ENCODE measurements at regions not wholly inside any gene's neighbourhood (a gene's known extent, or its start where the extent isn't known, plus 50 kb on each side); places are given as distances from the start of the nearest gene placed in this dataset.

- no peak overlapping the region for H3K4me3 ChIP-seq (ENCODE audit: control insufficient read depth, low read depth, low read length)
- DNase-seq (ENCODE audit: low read depth) = no peak
- no peak for TF ChIP-seq CTCF (IDR thresholded peaks at IDR 0.05; ENCODE audit: control insufficient read depth, insufficient read depth, low read depth, low read length, missing control alignments)
Observed at GRCh38 chr6:130671119-130671518, 156.1 kb upstream of the SMLR1 start.

- no peak for DNase-seq (ENCODE audit: low read depth)
- TF ChIP-seq CTCF (IDR thresholded peaks at IDR 0.05; ENCODE audit: control insufficient read depth, insufficient read depth, low read depth, low read length, missing control alignments) = no peak
- no peak overlapping the region for H3K4me3 ChIP-seq (ENCODE audit: control insufficient read depth, low read depth, low read length)
Observed at GRCh38 chr6:130671577-130671976, 155.6 kb upstream of the SMLR1 start.

- no peak for DNase-seq (ENCODE audit: low read depth)
- H3K4me3 ChIP-seq (ENCODE audit: control insufficient read depth, low read depth, low read length) = no peak overlapping the region
- no peak for TF ChIP-seq CTCF (IDR thresholded peaks at IDR 0.05; ENCODE audit: control insufficient read depth, insufficient read depth, low read depth, low read length, missing control alignments)
Observed at GRCh38 chr6:130672153-130672552, 155.1 kb upstream of the SMLR1 start.

GRCh38 chr6:130674604-130675003, 152.6 kb upstream of the SMLR1 start:
- H3K4me3 ChIP-seq (ENCODE audit: control insufficient read depth, low read depth, low read length) = no peak overlapping the region
- DNase-seq (ENCODE audit: low read depth) = no peak
- no peak for TF ChIP-seq CTCF (IDR thresholded peaks at IDR 0.05; ENCODE audit: control insufficient read depth, insufficient read depth, low read depth, low read length, missing control alignments)

- H3K4me3 ChIP-seq (ENCODE audit: control insufficient read depth, low read depth, low read length) = no peak overlapping the region
- no peak for TF ChIP-seq CTCF (IDR thresholded peaks at IDR 0.05; ENCODE audit: control insufficient read depth, insufficient read depth, low read depth, low read length, missing control alignments)
- DNase-seq (ENCODE audit: low read depth) = no peak
Observed at GRCh38 chr6:130675072-130675471, 152.1 kb upstream of the SMLR1 start.

- no peak overlapping the region for H3K4me3 ChIP-seq (ENCODE audit: control insufficient read depth, low read depth, low read length)
- DNase-seq (ENCODE audit: low read depth) = no peak
- TF ChIP-seq CTCF (IDR thresholded peaks at IDR 0.05; ENCODE audit: control insufficient read depth, insufficient read depth, low read depth, low read length, missing control alignments) = peak; percentile 25
Observed at GRCh38 chr6:130676077-130676772, 151.0 kb upstream of the SMLR1 start.

Data from AG09309 (cell line).